ELR (cell line): ENCODE measurements at regions not wholly inside any gene's neighbourhood (a gene's known extent, or its start where the extent isn't known, plus 50 kb on each side); places are given as distances from the start of the nearest gene placed in this dataset.

Experiments
- DNase-seq: peaks from one replicate; pipeline ENCODE4 v3.0.0-alpha.2; 2015; ENCODE audit warnings: low read depth

GRCh38 chr17:71933306-71933705, 187.5 kb upstream of the SOX9 start:
- DNase-seq, result no peak

GRCh38 chr17:71934520-71934919, 186.3 kb upstream of the SOX9 start:
- DNase-seq, result no peak

GRCh38 chr17:71935341-71935740, 185.5 kb upstream of the SOX9 start:
- no peak for DNase-seq

- DNase-seq, result no peak
Measured at GRCh38 chr17:71936977-71937376, 183.8 kb upstream of the SOX9 start.

- no peak for DNase-seq
Measured at GRCh38 chr17:71937914-71938313, 182.9 kb upstream of the SOX9 start.

- DNase-seq, result no peak
Measured at GRCh38 chr17:71938340-71939010, 182.3 kb upstream of the SOX9 start.

GRCh38 chr17:71941920-71942319, 178.9 kb upstream of the SOX9 start:
- no peak for DNase-seq

- no peak for DNase-seq
Measured at GRCh38 chr17:71942626-71943025, 178.2 kb upstream of the SOX9 start.

GRCh38 chr17:71948703-71949422, 172.0 kb upstream of the SOX9 start:
- DNase-seq, result no peak

GRCh38 chr17:71959154-71959553, 161.7 kb upstream of the SOX9 start:
- DNase-seq, result peak; percentile 60

- DNase-seq, result no peak
Measured at GRCh38 chr17:71963351-71963750, 157.5 kb upstream of the SOX9 start.

- DNase-seq, result no peak
Measured at GRCh38 chr17:71963791-71964190, 157.0 kb upstream of the SOX9 start.

GRCh38 chr17:71964559-71964958, 156.3 kb upstream of the SOX9 start:
- DNase-seq, result no peak

- no peak for DNase-seq
Measured at GRCh38 chr17:71966055-71966454, 154.8 kb upstream of the SOX9 start.

- no peak for DNase-seq
Measured at GRCh38 chr17:71966459-71967313, 154.1 kb upstream of the SOX9 start.

GRCh38 chr17:71969500-71969899, 151.3 kb upstream of the SOX9 start:
- DNase-seq, result peak; percentile 21

- DNase-seq, result peak; percentile 81
Measured at GRCh38 chr17:71970312-71970711, 150.5 kb upstream of the SOX9 start.

- no peak for DNase-seq
Measured at GRCh38 chr17:71974051-71974450, 146.8 kb upstream of the SOX9 start.

GRCh38 chr17:71975331-71975801, 145.5 kb upstream of the SOX9 start:
- peak; percentile 69 for DNase-seq

- peak; percentile 100 for DNase-seq
Measured at GRCh38 chr17:71976011-71976649, 144.7 kb upstream of the SOX9 start.

GRCh38 chr17:71978435-71978834, 142.4 kb upstream of the SOX9 start:
- DNase-seq, result no peak

- no peak for DNase-seq
Measured at GRCh38 chr17:71980171-71980570, 140.6 kb upstream of the SOX9 start.
